Activated CD8-positive, alpha-beta memory T cell treated with anti-CD3 and anti-CD28 coated beads for 48 hours (primary cell): ENCODE measurements at regions not wholly inside any gene's neighbourhood (a gene's known extent, or its start where the extent isn't known, plus 50 kb on each side); places are given as distances from the start of the nearest gene placed in this dataset.

Experiments used
- DNase-seq, 3 experiments: peaks; one replicate each; pipeline ENCODE4 v3.0.0-alpha.2; 2020; ENCODE audit warnings: low read depth in 2 of 3, low spot score in 2 of 3

DNA sequence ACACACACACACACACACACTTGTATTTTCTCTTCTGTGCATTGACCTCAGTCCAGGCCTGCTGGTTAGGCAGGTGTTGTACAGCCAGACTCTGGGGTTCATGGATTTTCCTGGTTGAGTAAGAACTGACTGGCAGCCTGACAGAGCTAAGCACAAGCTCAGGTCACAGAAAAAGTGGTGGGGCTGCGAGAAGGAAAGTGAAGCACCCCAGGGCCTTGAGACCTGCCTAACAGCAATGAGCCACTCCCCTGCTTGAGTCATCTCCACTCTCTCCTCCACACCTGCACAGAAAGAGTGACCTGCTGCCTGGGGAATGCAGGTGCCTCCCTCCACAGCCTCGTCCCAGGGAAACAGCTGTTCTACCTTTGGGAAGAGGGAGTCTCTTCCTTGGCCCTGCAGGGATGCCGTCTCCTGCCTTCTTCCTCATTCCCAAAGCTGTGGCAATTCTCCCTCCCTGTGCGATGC lies 91.4 kb upstream of the LGALSL start:
- DNase-seq = no peak

DNA sequence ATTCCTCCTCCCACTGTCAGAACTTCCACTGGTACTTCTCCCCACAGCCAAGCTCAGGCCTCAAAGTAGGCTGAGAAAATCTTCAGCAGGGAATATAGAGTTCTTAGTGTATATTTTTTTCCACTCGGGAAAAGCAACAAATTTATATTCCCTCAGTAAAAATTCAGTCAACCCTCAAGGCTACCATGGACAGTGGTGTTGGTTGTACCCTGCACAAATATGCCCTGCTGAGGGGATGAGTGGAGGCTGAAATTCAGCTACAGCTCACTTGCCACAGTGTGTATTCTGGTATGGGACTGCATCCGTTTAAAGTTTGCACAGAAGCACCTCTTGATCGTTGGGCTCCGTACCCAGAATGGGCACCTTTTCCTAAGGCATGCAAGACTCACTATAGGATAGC lies 90.8 kb upstream of the LGALSL start:
- DNase-seq = no peak

DNA sequence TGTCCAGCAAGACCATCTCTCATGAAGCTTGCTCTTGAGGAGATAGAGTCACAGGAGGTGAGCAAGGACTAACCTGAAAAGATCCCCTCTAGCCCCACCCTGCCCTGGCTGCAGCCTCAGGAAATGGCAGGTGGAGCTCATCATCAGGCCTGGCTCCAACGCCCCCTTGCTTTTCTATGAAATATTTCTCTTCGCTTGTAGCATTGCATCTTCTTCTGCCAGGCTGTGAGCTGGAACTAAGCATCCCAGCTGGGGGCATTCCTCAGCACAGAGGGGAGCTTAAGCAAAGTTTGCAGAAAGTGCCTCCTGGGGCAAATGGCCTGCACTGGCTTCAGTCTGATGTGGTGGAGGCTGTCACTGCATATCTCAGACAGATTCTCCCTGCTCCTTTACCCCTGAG lies 90.1 kb upstream of the LGALSL start:
- no peak for DNase-seq

DNA sequence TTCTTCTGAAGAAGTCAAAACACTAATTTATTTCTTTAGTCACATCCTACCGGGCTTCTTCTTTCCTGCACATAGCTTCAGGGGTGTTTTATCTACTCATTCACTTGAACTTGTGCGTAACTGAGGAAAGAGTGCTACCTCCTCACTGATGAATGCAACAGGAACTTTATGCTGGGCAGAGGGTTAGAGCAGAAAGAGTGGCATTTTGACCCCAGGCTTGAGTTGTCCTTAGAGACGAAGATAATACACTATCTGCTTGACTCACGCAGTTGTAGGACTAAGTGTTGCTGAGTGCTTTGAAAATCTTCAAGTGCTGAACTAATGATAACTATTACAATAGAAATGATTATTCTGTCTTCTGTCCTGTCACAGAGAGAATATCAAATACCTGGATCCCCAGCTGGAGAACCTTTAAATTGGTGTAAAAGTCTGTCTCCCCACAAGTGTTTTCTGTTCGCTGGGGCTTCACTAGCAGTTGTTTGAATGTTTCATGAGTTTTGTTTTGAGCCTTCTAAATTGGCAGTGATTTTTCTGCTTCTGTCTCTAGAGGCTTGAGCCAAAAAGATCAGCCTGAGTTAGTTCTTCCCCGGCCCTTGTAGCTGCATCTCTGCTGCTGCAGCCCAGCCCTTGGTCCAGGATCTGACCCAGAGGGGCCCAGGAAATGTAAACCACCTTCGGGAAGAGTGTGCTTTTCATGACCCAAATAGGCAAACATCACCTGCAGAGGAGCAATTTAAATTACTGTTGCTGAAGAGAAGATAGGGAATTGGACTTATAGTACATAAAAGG lies 86.3 kb upstream of the LGALSL start:
- DNase-seq = no peak

DNA sequence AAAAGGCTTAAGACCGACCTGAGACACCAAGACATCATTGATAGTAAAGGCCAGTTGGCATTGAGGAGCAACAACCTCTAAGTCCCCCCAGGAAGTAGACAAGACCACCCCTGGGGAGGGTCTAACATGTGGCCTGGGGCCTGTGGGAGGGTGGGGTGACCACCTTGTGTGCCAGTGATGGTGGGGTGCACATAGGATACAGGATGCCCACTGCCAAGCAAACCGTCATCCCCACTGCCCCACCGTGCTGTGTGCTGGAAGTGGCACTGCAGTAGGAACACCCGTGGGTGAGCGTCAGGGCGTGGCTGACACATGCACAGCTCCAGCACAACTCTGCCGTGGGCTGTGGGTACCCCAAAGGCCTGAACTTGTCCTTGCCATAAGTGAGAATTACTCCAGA lies 84.3 kb upstream of the LGALSL start:
- no peak for DNase-seq

DNA sequence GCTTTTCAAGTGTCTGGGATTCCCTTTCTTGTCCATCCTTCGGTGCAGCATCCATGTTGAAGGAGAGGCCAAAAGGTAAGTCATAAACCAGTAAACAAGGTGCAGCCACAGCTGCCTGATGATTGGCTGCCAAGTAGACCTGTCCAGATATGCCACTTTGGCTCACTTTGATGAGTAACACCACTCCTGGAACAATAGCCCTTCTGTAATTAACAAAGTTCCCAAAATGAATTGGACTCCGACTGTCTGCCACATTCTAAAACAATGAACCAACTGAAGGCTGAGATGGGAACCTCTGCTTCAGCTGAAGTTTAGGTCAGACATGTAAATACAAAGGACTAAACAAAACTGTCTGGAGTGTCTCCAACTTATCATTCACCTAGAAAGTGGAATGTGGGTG lies 82.2 kb upstream of the LGALSL start:
- DNase-seq = no peak

DNA sequence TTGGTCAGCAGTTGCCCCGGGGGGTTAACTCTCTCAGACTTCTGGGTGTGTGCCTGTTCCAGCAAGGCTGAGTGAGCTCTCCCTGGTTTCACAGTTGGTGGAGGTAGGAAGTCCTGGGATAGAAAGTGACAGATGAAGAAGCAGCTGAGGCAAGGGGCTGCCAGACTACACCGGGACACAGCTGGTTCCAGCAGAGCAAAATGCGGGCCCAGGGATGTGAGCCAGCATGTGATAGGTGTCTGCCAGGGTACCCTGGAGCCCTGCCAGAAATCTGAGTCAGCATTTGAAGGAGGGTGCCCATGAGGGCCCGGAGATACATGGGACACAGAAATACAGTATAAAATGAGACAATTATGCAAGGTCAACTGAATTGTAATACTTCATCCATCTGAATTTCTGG lies 79.3 kb upstream of the LGALSL start:
- no peak for DNase-seq

DNA sequence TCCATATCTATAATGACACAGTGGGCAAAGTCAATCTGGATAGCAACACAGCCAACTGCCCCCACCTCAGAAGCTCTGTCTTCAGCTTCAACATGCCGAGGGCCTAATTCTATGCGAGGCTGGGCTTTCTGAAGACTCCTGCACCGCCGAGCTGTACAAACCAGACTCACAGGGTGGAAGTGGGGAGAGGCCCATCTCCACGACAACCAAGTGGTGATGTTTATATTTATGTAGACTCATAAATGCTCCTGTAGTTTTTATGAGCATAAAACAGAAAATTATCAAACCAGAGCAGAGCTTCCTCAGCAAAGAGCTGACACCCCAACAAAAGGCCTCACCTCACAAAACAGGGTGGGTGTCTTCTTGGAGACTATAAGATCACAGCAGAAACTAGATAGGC lies 77.0 kb upstream of the LGALSL start:
- no peak for DNase-seq

DNA sequence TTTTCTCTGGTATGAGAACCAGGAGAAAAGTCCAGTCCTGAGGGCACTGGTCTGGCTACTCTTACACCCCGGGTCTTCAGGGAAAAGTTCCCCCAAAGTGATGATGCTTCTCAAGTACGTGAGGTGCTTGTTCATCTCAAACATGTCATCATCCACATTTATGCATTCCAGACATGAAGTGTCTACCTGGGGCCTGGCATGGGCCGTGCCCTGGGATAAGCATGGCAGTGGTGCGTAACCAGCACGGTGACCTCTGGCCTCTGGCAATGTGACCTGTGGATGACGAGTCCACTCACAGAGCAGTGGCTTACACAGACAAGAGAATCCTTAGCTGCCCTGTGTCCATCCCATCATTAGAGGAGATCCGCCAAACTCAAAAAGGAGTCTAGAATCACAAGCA lies 74.8 kb upstream of the LGALSL start:
- DNase-seq = no peak

DNA sequence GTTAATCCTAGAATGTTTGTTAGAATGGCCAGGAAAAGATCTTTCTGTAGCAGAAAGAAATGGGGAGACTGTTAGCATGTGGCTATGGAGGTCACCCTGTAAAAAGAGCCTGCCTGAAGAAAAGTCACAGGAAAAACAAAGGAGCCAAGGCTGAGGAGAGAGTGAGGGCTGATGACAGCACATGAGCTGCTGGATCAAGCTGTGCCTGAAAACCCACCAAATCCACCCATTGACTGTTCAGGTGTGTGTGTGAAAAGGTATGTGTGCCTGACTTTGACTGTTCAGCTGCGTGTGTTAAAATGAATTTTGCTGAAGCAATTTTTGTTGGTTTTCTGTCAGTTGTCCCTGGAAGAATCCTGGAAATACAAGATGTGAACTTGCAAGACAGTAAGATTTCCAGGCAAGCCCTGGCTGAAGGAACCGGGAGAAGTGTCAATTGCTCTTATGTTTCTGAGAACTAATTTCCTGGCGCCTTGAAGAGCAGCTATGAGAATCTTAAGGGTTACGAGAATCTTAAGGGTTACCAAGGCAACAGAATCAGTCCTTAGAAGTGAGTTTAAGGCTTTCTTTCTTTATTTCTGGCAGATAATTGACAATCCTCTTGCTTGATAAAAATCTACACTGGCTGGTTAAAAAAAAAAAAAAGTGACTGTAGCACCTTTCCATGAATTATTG lies 73.0 kb upstream of the LGALSL start:
- no peak for DNase-seq

DNA sequence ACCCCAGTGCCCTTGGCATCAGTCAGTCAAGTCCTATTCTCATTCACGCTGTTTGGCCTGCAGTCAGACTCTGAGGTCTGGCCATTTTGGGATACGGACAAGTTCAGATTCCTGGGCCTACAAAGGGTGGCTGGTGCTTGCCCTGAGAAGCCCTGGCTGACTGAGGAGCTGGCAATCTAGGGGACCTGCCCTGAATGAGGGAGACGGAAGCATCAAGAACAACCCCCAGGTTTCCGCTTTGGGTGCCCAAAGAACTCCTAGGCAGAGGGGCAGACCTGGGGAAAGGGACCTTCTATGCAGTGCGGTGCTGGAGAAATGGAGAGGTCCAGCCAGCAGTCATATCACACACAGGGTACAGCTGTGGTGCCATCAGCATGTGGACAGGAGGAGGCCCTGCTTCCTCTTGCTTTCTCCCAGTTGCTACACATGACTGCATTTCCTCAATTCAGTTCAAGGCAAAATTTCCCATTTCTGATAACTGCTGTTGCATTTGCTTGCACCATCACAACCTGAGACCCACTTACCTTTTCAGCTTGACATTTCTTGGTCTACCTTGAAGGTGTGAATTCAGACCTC lies 70.9 kb upstream of the LGALSL start:
- no peak for DNase-seq

DNA sequence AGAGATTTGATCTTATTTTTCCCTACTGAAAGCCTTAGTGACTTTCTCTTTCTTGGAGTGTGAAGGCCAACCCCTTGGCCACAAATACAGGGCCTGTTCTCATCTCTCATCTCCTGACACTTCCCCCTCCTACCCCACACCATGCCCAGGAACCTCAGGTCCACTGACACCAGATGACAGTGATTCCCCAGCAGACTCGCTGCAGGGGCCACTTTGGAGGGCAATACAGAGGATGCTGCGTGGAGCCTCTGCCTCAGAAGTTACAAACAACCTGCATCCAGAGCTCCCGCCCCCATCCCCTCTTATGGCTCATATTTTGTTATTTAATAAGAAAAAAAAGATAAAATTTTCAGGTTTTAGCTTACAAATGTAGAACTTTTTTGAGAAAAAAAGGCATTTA lies 70.1 kb upstream of the LGALSL start:
- no peak for DNase-seq

DNA sequence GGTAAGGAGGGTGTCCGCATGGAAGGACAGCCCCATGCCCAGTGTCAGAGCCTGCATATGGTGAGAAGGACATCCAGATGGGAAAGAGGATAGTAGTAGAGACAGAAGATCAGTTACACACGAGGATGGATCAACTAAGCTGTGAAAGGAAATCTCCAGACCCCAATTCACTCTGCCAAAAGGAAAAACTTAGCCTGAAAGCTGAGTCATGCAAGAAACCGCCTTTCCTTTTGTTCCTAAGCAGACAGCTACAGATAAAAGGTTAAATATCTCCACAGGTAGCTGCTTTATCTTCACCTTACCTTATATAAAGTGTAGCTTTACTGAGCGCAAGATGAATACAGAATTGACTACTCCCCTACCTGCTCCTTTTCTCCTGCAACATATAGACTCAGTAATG lies 67.3 kb upstream of the LGALSL start:
- no peak for DNase-seq

DNA sequence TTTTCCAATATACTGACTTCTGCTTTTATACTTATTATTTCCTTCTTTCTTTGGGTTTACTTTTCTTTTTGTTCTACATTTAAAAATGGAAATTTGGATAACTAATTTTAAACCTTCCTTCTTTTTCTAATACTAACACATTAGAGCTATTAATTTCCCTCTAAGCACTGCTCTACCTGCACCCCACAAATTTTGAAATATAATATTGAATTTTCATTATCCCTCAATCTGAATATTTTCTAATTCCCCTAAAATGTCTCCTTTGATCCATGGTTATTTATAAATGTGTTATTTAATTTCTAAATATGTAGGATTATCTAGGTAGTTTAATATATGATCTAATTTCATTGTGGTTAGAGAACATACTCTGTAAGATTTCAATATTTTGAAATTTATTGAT lies 63.4 kb upstream of the LGALSL start:
- no peak for DNase-seq

DNA sequence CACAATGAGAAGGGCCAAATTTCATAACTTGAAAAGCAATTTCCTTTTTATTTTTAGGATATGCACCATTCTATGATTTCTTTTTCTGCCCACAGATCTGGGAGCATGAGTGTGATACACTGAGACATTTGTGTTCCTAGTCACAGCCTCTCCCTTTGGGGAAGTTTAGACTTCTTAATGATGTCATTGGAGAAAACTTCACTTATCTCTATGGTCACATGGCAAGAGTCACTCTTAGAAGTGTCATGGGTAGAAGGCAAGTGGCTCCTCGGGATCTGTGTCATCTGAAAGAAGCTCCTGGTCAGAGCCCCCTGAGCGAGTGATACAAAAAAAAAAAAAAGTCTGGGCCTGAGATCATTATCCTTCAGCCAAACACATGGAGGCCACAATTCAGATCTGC lies 62.5 kb upstream of the LGALSL start:
- no peak for DNase-seq

DNA sequence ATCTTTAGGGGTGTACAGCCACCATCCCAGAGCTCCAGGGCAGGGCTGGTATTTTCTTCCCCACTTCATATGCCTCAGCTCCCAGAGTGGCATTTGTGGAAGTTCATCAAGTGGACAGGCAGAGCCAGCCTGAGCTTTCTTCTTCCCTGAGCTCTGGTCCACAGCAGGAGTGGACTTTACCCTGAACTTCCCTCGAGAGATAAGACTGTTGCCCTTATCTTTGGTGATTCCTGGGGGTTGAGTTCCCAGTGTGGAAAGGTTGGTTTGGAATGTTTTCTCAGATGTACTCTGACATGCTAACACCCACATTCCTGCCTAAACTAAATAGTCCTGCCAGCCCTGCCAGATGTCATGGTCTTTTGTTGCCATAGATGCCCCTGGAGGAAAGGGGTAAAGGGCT lies 62.0 kb upstream of the LGALSL start:
- no peak for DNase-seq

DNA sequence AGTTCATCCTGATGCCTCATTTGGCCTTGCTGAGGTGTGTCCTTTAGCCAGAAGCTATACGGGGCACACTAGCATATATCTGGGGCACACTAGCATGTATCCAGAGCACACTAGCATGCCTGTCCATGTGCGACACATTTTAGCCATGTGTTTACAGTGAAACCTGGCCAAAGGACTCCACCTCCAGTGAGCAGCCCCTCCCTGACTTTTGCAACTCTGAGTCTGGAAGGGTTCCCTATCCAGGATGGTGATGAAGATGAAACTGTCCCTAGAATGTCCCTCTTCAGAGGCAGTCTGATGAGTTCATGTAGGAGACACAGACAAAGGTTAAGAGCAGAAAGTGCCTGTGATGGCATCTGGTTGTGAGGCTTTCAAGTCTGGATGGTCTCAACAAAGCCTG lies 61.4 kb upstream of the LGALSL start:
- no peak for DNase-seq

DNA sequence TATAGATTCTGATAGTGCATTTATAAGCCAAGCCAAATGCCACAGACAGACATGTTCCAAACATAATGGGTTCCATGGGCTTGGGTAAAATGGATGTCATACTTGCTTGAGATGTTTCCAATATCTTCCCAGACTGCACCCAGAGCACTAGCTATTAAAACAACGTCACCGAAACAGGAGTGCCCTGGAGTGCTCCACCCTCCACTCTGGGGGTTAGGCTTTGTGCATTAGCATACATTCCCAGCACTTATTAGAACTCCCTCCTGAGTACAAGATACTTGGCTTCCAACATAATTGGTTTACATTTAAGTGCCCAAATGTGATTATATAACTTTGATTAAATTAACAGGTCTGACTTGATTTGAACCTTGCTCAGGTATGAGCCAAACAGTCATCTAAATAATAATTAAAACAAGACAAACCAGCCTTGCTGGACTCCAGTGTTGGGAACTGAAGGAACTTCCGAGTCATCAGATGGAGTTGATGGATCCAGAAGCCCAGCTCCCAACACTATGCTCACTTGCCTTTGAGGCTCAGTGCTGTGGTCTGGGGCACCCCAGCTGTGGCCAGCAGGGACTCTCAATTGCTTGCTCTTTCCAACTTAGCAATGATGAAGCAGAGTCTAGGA lies 60.5 kb upstream of the LGALSL start:
- DNase-seq = no peak

DNA sequence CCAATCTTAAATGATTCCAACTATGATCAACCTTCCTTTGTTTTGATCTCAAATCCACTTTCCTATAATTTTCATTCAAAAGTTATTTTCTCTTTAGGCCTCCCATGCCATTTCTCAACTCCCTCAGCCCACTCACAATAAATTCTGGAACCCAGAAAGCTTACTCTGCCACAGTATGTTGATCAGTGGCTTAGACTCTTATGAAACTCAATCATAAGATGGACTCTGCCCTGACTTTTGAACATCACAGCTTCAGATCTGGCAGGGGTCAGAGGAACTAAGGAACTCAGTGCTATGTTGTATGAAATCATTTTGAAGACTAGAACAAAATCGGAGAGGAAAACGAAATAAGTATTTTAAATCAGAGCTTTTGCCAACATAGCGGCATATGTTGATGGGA lies 59.8 kb upstream of the LGALSL start:
- DNase-seq = no peak

DNA sequence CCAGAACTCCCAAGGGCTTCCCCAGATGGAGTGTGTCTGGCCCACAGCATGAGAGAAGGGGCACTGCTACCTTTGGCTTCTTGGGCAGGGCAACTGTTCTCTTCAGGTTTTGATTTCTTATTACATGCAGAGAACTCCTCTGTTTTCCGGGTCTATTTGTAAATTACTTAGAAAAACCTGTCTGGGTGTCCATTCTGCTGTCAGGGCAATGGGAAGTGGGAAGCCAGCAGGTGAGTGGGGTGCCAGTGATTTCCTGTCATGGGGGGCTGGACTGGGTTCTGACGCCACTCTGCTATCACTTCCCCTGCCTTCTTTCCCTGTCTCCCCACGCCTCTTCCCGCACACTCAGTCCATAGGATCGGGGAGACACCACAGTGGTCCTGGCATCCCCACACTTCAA lies 58.0 kb upstream of the LGALSL start:
- no peak for DNase-seq

DNA sequence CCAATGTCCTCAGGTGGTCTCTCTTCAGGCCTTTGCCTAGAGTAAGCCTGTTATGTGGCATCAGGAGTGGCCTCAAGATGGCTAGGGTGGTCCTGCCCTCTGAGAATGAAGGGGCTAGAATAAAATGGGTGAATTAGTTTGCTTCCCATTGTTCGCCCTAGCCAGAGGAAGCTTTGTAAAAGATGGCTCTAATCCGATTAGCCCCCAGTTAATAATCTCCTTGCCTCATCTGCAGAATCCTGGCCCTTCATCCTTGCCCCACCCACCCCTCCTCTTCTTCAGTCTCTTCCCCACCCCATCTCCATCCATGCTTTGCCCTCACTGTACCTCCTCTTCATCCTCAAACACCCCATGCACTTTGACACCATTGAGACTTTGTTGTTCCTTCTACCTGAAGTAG lies 57.4 kb upstream of the LGALSL start:
- DNase-seq = no peak

DNA sequence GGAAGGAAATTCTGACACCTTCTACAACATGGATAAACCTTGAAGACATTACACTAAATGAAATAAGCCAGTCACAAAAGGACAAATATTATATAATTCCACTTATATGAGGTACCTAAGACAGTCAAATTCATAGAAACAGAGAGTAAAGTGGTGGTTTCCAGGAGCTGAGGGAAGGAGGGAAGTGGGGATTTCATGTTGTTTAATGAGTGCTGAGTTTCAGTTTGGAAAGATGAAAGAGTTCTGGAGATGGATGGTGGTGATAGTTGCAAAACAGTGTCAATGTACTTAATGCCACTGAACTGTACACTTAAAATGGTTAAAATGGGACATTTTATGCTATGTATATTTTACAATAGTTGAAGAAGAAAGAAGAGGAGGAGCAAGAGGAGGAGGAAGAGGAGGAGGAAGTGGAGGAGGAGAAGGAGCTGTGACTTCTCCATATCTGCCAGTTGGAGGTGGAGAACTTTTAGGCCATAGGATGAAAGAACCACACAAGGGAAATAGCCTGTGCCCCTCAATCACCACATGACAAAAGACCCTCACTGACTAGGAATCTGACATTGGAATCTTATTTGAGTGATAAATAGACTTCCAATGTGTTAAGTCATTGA lies 55.3 kb upstream of the LGALSL start:
- DNase-seq = no peak
